ENCODE measurements at regions not wholly inside any gene's neighbourhood (a gene's known extent, or its start where the extent isn't known, plus 50 kb on each side); places are given as distances from the start of the nearest gene placed in this dataset.

- DNase-seq, result no peak
Observed at GRCh38 chr5:110159202-110159601, 469.5 kb downstream of the MAN2A1 start.

DNA sequence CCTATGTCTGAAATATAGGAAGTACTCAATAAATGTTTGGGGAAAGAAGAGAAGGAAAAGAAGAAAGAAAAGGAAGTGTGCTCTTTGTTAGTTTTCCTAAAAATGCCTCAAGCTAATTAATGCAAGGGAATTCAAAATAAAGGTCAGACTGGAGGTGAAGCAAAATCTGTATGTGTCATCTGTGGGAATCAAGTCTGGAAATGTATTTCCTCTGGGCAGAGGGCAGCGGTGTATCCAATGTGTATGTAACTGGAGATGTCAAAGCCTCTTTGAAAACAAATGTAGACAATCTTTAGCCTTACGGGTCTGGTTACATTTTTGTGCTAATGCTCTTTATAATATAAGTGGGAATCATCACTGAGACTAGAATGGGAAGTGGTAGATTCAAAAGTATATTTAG is 471.4 kb downstream of the MAN2A1 start:
- DNase-seq, result no peak

GRCh38 chr5:110165366-110165765 is 475.6 kb downstream of the MAN2A1 start:
- no peak for DNase-seq

DNA sequence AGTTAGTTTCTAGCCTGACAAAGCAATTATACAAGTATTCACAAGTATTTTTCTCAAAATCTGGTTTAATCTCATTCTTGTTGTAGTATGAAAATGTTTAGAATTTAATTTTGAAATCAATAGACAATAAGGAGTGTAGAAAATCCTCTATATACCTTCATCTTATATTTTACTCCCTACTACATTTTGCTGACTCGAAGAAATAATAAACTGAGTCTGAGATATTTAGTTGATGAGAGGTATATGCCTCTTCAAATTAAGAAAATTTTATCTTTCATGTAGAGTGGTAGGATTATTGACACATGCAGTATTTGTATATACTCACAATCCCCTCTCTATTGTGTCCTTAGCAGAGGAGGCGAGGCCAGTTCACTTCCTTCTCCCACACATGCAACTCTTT is 477.7 kb downstream of the MAN2A1 start:
- no peak for DNase-seq

- DNase-seq, result no peak
Observed at GRCh38 chr5:110169461-110169860, 479.7 kb downstream of the MAN2A1 start.

DNA sequence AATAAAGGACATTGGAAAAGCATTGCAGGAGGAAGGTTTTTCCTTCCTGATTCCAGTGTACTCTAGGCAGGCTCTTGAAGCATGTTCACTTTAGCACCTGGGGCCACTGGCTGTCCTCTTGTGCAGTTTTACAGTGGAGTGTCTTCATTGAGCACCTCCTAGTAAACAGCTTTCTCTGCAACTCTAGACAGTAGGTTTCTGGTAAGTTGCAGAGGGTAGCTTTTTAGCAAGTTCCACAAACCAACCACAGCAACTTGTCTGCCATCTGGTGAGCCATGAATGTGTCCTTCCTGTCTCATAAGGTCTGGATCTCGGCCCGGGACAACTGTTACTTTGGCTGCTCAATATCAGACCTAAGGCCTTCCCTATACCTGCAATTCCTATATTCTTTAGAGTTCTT is 488.0 kb downstream of the MAN2A1 start:
- DNase-seq, result no peak

- no peak for DNase-seq
Observed at GRCh38 chr5:110179321-110179720, 489.6 kb downstream of the MAN2A1 start.

DNA sequence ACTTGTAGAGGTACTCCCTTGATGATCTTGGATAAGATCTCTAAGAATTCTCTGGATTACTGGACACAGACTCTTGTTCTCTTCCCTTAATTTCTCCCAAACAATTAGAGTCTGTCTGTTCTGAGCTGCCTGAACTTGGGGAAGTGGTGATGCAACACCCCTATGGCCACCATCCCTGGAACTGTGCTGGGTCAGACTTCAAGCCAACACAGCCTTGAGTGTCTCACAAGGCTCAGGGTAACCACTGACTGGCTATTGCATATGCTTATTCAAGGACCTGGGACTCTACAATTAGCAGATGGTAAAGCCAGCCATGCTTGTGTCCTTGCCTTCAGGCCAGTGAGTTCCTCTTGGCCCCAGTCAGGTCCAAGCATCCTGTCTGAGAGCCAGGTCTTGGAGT is 504.5 kb downstream of the MAN2A1 start:
- no peak for DNase-seq

- no peak for DNase-seq
Observed at GRCh38 chr5:110195288-110195687, 505.6 kb downstream of the MAN2A1 start.

GRCh38 chr5:110201791-110202190 is 512.1 kb downstream of the MAN2A1 start:
- DNase-seq, result no peak

GRCh38 chr5:110203661-110204060 is 513.9 kb downstream of the MAN2A1 start:
- no peak for DNase-seq

- DNase-seq, result no peak
Observed at GRCh38 chr5:110209401-110209800, 517.1 kb downstream of the TMEM232 start.

DNA sequence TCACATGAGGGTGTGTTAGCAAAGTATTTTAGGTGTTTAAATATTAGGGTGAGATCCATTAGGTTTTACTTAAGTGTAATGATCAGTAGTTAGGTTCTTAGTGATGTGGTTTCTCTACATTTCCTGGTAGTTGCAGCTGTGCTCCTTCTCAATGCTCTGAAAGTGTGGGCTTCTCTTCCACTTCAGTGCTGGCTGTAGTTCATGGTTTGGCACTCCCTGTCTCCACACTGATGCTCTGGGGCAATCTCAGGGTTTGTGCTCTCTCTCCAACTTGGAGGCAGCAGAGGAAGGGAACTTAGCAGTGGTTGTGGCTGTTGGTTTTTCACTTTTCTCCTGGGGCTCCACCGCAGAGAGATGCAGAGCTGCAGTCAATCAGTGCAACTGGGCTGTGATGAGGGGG is 507.5 kb downstream of the TMEM232 start:
- DNase-seq, result no peak

- no peak for DNase-seq
Observed at GRCh38 chr5:110219769-110220168, 506.7 kb downstream of the TMEM232 start.

DNA sequence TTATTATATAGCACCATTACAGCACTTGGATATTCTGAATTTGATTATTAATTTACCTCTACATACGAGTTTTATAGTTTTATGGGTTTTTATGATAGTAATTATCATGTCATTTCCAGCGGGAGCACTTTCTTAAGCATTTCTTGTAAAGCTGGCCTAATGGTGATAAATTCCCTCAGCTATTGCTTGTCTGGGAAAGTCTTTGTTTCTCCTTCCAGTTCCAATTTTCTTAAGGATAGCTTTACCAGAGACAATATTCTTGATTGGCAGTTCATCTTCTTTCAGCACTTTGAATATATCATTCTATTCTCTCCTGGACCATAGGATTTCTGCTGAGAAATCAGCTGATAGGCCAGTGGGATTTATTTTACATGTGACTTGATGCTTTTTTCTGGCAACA is 505.4 kb downstream of the TMEM232 start:
- DNase-seq, result no peak

GRCh38 chr5:110224050-110224449 is 502.4 kb downstream of the TMEM232 start:
- no peak for DNase-seq

- DNase-seq, result no peak
Observed at GRCh38 chr5:110225949-110226348, 500.5 kb downstream of the TMEM232 start.

- DNase-seq, result no peak
Observed at GRCh38 chr5:110239786-110240185, 486.7 kb downstream of the TMEM232 start.

- no peak for DNase-seq
Observed at GRCh38 chr5:110242950-110243349, 483.5 kb downstream of the TMEM232 start.

DNA sequence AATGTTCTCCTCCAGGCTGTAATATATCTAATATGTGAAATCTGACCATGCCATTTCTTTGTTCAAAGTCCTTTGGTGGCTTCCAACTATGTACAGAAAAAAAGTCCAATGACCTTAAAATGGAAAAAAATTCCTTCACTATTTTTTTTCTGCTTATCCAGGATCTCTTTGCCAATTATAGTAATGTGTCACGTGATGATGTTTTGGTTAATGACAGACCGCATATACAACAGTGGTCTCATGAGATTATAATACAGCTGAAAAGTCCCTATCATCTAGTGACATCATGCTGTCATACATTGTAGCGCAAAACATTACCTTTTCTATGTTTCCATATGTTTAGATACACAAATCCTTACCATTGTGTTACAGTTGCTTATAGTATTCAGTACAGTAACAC is 477.6 kb downstream of the TMEM232 start:
- DNase-seq, result no peak

GRCh38 chr5:110250355-110250754 is 476.1 kb downstream of the TMEM232 start:
- DNase-seq, result no peak

DNA sequence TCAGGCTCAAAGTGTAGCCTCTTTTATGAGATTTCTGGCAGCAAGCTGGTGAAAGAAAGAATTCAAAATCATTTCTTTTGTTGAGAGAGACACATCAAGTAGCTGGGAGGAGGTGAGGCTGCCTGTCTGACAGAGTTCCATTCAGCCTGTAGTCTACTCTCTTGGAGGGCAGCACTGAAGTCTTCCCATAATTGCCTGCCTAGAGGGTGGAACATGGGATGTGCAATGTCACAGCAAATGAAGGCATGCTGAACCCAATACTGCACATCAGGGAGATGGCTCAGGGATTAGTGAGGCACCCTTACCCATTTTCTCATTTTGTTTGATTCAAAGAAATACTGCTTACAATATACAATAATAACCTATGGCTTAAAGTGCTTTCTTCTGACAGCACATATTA is 475.7 kb downstream of the TMEM232 start:
- no peak for DNase-seq

DNA sequence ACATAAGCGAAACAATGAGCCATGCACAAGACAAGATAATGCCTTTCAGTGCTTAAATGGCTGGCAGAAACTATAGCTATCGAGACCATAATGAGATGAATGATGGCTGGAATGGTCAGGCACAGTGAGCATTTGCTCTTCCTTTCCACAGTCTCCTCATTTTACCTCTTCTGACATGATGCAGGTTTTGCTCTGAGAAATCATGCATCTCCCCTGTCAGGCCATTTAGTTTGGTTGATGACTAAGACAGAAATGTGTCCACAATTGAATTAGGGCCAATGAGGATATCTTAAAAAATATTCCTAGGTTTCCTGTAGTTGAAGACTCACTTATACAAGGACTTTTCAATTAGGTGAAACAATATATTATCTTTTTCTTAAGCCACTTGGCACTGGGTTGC is 475.1 kb downstream of the TMEM232 start:
- no peak for DNase-seq

DNA sequence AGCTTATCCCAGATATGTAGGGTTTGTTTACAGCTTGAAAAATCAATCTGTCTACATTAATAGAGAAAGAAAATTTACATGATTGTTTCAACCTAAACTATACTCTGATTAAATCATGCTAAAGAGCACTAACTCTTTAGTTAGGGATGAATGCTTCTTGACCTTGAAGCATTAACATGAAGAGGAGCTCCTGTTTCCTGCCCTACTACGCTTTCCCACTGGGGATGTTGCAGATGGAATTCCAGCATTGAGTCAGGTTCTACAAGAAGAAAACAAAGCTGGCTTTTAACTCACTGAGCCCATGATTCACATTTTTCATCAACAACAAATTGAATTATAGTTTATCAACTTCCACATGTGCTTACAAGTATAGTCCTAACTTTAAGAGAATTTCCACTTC is 471.3 kb downstream of the TMEM232 start:
- no peak for DNase-seq

DNA sequence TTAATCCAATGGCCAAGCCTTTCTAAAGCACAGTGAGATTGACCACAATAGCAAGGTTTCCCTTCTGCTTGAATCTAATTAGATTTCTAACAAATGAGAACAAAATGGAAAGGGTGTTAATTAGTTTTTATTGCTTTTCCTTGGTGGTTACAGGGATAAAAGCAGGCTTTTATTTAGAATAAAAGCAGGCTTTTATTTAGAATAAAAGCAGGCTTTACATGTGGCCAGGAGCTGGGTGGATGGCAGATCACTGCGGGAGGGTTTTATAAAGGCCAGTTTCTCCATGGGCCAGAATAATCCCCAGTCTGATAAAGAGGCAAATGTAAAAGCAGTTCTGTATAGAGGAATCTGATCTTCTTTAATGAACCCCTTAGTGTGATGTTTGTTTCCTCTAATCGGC is 470.2 kb downstream of the TMEM232 start:
- DNase-seq, result no peak

DNA sequence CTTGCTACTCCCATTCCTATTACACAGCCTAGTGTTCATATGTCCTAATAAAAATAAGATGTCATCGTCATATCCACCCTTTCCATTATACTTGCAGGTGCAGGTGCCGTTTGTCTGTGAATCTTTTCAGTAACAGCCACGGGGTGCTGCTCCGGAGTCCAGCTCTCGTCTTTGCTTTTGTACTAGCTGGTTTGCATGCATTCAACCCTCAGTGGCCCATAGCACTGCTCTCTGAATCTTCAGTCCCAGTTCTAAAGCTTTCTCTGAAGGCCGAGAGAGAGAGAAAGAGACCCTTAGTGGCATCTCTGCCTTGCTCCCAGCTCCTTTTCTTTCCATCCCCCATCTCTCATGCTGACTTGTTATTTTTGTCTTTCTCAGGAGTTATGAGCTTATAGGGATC is 468.5 kb downstream of the TMEM232 start:
- DNase-seq, result no peak
